ENCODE measurements at regions not wholly inside any gene's neighbourhood (a gene's known extent, or its start where the extent isn't known, plus 50 kb on each side); places are given as distances from the start of the nearest gene placed in this dataset.

GRCh38 chr2:17331636-17332035 lies 186.6 kb downstream of the RAD51AP2 start:
- intact Hi-C loops (cut with micrococcal nuclease): no loop called here
- Histone ChIP-seq H3K9me3 (ENCODE audit: control insufficient read depth in 1 of 2, low read length in 2 of 2) (no peaks in the 10 kb centered on the region), H3K36me3 (ENCODE audit: insufficient read depth, low read length) (no peaks in the 10 kb centered on the region), H3K27me3 (ENCODE audit: insufficient read depth, low read length) (no peaks in the 10 kb centered on the region), H3K4me1 (ENCODE audit: insufficient read depth, low read length) (no peaks in the 10 kb centered on the region), H3K4me3 (ENCODE audit: low read length in 2 of 2) (no peak overlapping the region), H3K27ac (ENCODE audit: low read depth, low read length) (no peak overlapping the region)
- POLR2A ChIA-PET (ENCODE audit: partially characterized antibody): no interaction called here
- Mint-ChIP-seq H3K4me1 (no peaks in the 10 kb centered on the region), H3K4me3 (no peak overlapping the region), H3K36me3 (no peaks in the 10 kb centered on the region), H3K27ac (no peak overlapping the region), H3K9me3 (peaks cover 0 to 6% (median 2%) of the 10 kb centered on the region in 8 donors), H3K27me3 (no peaks in the 10 kb centered on the region)
- CTCF ChIA-PET (ENCODE audit: partially characterized antibody): no interaction called here
- no peak for DNase-seq

DNA sequence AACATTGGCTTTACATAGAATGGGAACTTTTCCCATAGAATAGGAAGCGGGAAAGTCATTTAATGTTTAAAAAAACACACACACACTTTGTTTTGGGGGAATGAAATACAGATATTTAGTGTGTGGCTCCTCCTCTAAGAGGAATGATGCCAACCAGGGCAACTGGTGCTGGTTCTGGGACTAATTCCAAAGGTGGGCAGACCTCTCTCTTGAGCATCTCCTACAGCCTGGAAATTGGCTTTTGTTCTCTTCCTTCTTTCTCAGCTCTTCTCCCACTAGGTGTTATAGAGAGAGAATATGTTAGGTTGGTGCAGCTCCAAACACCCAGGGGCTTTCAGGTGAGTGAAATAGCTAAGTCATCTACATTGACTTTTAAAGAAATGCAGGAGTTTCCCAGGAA lies 190.1 kb downstream of the RAD51AP2 start:
- intact Hi-C loops (cut with micrococcal nuclease): no loop called here
- H3K9me3 ChIP-seq (ENCODE audit: control insufficient read depth in 1 of 2, low read length in 2 of 2): no peaks in the 10 kb centered on the region
- Mint-ChIP-seq H3K9me3 (peaks cover 0 to 9% (median 3%) of the 10 kb centered on the region in 8 donors), H3K27me3 (no peaks in the 10 kb centered on the region), H3K36me3 (no peaks in the 10 kb centered on the region), H3K4me1 (no peaks in the 10 kb centered on the region), H3K4me3 (no peak overlapping the region), H3K27ac (no peak overlapping the region)
- CTCF ChIA-PET (ENCODE audit: partially characterized antibody): no interaction called here
- no peaks in the 10 kb centered on the region for H3K27me3 ChIP-seq (ENCODE audit: insufficient read depth, low read length)
- no peak for DNase-seq
- H3K36me3 ChIP-seq (ENCODE audit: insufficient read depth, low read length): no peaks in the 10 kb centered on the region
- POLR2A ChIA-PET (ENCODE audit: partially characterized antibody): no interaction called here
- H3K27ac ChIP-seq (ENCODE audit: low read depth, low read length): no peak overlapping the region
- H3K4me1 ChIP-seq (ENCODE audit: insufficient read depth, low read length): no peaks in the 10 kb centered on the region
- H3K4me3 ChIP-seq (ENCODE audit: low read length in 2 of 2): no peak overlapping the region

- Mint-ChIP-seq H3K4me3 (no peak overlapping the region), H3K36me3 (no peaks in the 10 kb centered on the region), H3K27me3 (no peaks in the 10 kb centered on the region), H3K27ac (no peak overlapping the region), H3K4me1 (no peaks in the 10 kb centered on the region), H3K9me3 (peaks cover 0 to 9% (median 3%) of the 10 kb centered on the region in 8 donors)
- Histone ChIP-seq H3K9me3 (ENCODE audit: control insufficient read depth in 1 of 2, low read length in 2 of 2) (no peaks in the 10 kb centered on the region), H3K27me3 (ENCODE audit: insufficient read depth, low read length) (no peaks in the 10 kb centered on the region), H3K36me3 (ENCODE audit: insufficient read depth, low read length) (no peaks in the 10 kb centered on the region), H3K4me3 (ENCODE audit: low read length in 2 of 2) (no peak overlapping the region), H3K27ac (ENCODE audit: low read depth, low read length) (no peak overlapping the region), H3K4me1 (ENCODE audit: insufficient read depth, low read length) (no peaks in the 10 kb centered on the region)
- CTCF ChIA-PET (ENCODE audit: partially characterized antibody): no interaction called here
- POLR2A ChIA-PET (ENCODE audit: partially characterized antibody): no interaction called here
- no peak for DNase-seq
- intact Hi-C loops (cut with micrococcal nuclease): no loop called here
These were observed 190.6 kb downstream of the RAD51AP2 start for GRCh38 chr2:17327649-17328048.

- Histone ChIP-seq H3K4me1 (ENCODE audit: insufficient read depth, low read length) (no peaks in the 10 kb centered on the region), H3K4me3 (ENCODE audit: low read length in 2 of 2) (no peak overlapping the region), H3K9me3 (ENCODE audit: control insufficient read depth in 1 of 2, low read length in 2 of 2) (no peaks in the 10 kb centered on the region), H3K27ac (ENCODE audit: low read depth, low read length) (no peak overlapping the region), H3K36me3 (ENCODE audit: insufficient read depth, low read length) (no peaks in the 10 kb centered on the region), H3K27me3 (ENCODE audit: insufficient read depth, low read length) (no peaks in the 10 kb centered on the region)
- intact Hi-C loops (cut with micrococcal nuclease): no loop called here
- H3K27me3 Mint-ChIP-seq: no peaks in the 10 kb centered on the region
- ChIA-PET CTCF (ENCODE audit: partially characterized antibody) (no interaction called here), POLR2A (ENCODE audit: partially characterized antibody) (no interaction called here)
- no peak for DNase-seq
- H3K4me3 Mint-ChIP-seq: no peak overlapping the region
- H3K9me3 Mint-ChIP-seq: peaks cover 0 to 7% (median 3%) of the 10 kb centered on the region in 8 donors
- H3K27ac Mint-ChIP-seq: no peak overlapping the region
- H3K4me1 Mint-ChIP-seq: no peaks in the 10 kb centered on the region
- no peaks in the 10 kb centered on the region for H3K36me3 Mint-ChIP-seq
These were observed 191.5 kb downstream of the RAD51AP2 start for GRCh38 chr2:17326717-17327116.

DNA sequence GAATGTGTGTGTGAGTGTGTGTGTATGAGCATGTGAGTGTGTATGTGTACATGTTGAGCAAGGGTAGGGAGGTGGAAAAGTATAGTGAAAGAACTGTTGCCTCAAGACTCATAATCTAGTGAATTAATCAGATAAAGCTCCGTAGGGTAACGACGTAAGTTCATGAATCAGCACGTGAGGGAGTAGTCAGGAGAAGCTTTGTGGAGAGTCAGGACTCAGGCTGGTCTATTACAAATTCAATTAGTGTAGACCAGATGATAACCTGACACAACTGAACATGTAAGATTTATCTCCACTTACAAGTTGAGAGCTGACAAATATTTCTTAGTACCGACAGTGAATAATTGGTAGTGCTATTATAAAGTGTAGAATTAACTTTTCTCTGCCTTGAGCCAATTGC lies 194.5 kb downstream of the RAD51AP2 start:
- Histone ChIP-seq H3K27me3 (ENCODE audit: insufficient read depth, low read length) (no peaks in the 10 kb centered on the region), H3K4me1 (ENCODE audit: insufficient read depth, low read length) (no peaks in the 10 kb centered on the region), H3K36me3 (ENCODE audit: insufficient read depth, low read length) (no peaks in the 10 kb centered on the region), H3K27ac (ENCODE audit: low read depth, low read length) (no peak overlapping the region), H3K4me3 (ENCODE audit: low read length in 2 of 2) (no peak overlapping the region), H3K9me3 (ENCODE audit: control insufficient read depth in 1 of 2, low read length in 2 of 2) (no peaks in the 10 kb centered on the region)
- Mint-ChIP-seq H3K9me3 (peaks cover 0 to 7% (median 3%) of the 10 kb centered on the region in 8 donors), H3K36me3 (no peaks in the 10 kb centered on the region), H3K4me3 (no peak overlapping the region), H3K4me1 (no peaks in the 10 kb centered on the region), H3K27me3 (no peaks in the 10 kb centered on the region), H3K27ac (no peak overlapping the region)
- no peak for DNase-seq
- ChIA-PET POLR2A (ENCODE audit: partially characterized antibody) (no interaction called here), CTCF (ENCODE audit: partially characterized antibody) (no interaction called here)
- intact Hi-C loops (cut with micrococcal nuclease): no loop called here

GRCh38 chr2:17322461-17322860 lies 195.8 kb downstream of the RAD51AP2 start:
- Histone ChIP-seq H3K4me3 (ENCODE audit: low read length in 2 of 2) (no peak overlapping the region), H3K36me3 (ENCODE audit: insufficient read depth, low read length) (no peaks in the 10 kb centered on the region), H3K27me3 (ENCODE audit: insufficient read depth, low read length) (no peaks in the 10 kb centered on the region), H3K4me1 (ENCODE audit: insufficient read depth, low read length) (no peaks in the 10 kb centered on the region), H3K9me3 (ENCODE audit: control insufficient read depth in 1 of 2, low read length in 2 of 2) (no peaks in the 10 kb centered on the region), H3K27ac (ENCODE audit: low read depth, low read length) (no peak overlapping the region)
- CTCF ChIA-PET (ENCODE audit: partially characterized antibody): no interaction called here
- DNase-seq: no peak
- intact Hi-C loops (cut with micrococcal nuclease): no loop called here
- Mint-ChIP-seq H3K27me3 (no peaks in the 10 kb centered on the region), H3K9me3 (peaks cover 0 to 7% (median 3%) of the 10 kb centered on the region in 8 donors), H3K27ac (no peak overlapping the region), H3K4me3 (no peak overlapping the region), H3K4me1 (no peaks in the 10 kb centered on the region), H3K36me3 (no peaks in the 10 kb centered on the region)
- POLR2A ChIA-PET (ENCODE audit: partially characterized antibody): no interaction called here

GRCh38 chr2:17319090-17319489 lies 199.2 kb downstream of the RAD51AP2 start:
- Histone ChIP-seq H3K4me3 (ENCODE audit: low read length in 2 of 2) (no peak overlapping the region), H3K36me3 (ENCODE audit: insufficient read depth, low read length) (no peaks in the 10 kb centered on the region), H3K9me3 (ENCODE audit: control insufficient read depth in 1 of 2, low read length in 2 of 2) (no peaks in the 10 kb centered on the region), H3K27me3 (ENCODE audit: insufficient read depth, low read length) (no peaks in the 10 kb centered on the region), H3K4me1 (ENCODE audit: insufficient read depth, low read length) (no peaks in the 10 kb centered on the region), H3K27ac (ENCODE audit: low read depth, low read length) (no peak overlapping the region)
- Mint-ChIP-seq H3K4me1 (no peaks in the 10 kb centered on the region), H3K27me3 (no peaks in the 10 kb centered on the region), H3K27ac (no peak overlapping the region), H3K36me3 (no peaks in the 10 kb centered on the region), H3K4me3 (no peak overlapping the region), H3K9me3 (peaks cover 0 to 8% (median 2%) of the 10 kb centered on the region in 8 donors)
- intact Hi-C loops (cut with micrococcal nuclease): no loop called here
- DNase-seq: no peak
- CTCF ChIA-PET (ENCODE audit: partially characterized antibody): no interaction called here
- POLR2A ChIA-PET (ENCODE audit: partially characterized antibody): no interaction called here

DNA sequence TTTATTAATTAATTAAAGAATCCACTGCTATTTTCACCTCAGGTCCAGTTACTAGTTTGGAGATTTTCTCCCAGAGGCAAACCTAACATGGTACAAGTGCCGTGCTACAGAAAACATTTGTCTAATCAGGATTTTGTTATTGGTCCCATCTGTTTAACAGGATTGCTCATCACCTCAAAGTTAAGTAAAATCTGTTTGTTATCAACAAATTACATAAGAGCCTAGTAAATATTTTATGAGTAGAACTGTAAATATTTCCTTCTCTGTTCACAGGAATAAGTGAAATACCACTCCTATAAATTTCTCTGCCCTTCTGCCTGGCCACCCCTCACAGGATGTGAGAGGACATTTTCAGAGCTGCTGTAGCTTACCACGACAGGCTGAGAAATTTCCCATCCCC lies 200.2 kb downstream of the RAD51AP2 start:
- CTCF ChIA-PET (ENCODE audit: partially characterized antibody): no interaction called here
- Mint-ChIP-seq H3K36me3 (no peaks in the 10 kb centered on the region), H3K4me1 (no peaks in the 10 kb centered on the region), H3K27ac (no peak overlapping the region), H3K27me3 (no peaks in the 10 kb centered on the region), H3K9me3 (peaks cover 0 to 8% (median 0%) of the 10 kb centered on the region in 8 donors), H3K4me3 (no peak overlapping the region)
- no peak for DNase-seq
- Histone ChIP-seq H3K27me3 (ENCODE audit: insufficient read depth, low read length) (no peaks in the 10 kb centered on the region), H3K4me3 (ENCODE audit: low read length in 2 of 2) (no peak overlapping the region), H3K4me1 (ENCODE audit: insufficient read depth, low read length) (no peaks in the 10 kb centered on the region), H3K27ac (ENCODE audit: low read depth, low read length) (no peak overlapping the region), H3K9me3 (ENCODE audit: control insufficient read depth in 1 of 2, low read length in 2 of 2) (no peaks in the 10 kb centered on the region), H3K36me3 (ENCODE audit: insufficient read depth, low read length) (no peaks in the 10 kb centered on the region)
- intact Hi-C loops (cut with micrococcal nuclease): no loop called here
- POLR2A ChIA-PET (ENCODE audit: partially characterized antibody): no interaction called here
